Stimulated activated CD8-positive, alpha-beta memory T cell treated with anti-CD3 and anti-CD28 coated beads, Interleukin-15, amount 100 ng/mL, for 24 hours (primary cell): ENCODE measurements at regions not wholly inside any gene's neighbourhood (a gene's known extent, or its start where the extent isn't known, plus 50 kb on each side); places are given as distances from the start of the nearest gene placed in this dataset.

Experiments
- DNase-seq: peaks from one replicate; pipeline ENCODE4 v3.0.0-alpha.2; 2020; ENCODE audit warnings: low read depth

- no peak for DNase-seq
These were observed 50.8 kb upstream of the INCENP start for GRCh38 chr11:62073061-62073460.

GRCh38 chr11:62071408-62071807 is 52.4 kb upstream of the INCENP start:
- DNase-seq: no peak

- no peak for DNase-seq
These were observed 53.6 kb upstream of the INCENP start for GRCh38 chr11:62069986-62070919.

- DNase-seq: no peak
These were observed 54.4 kb upstream of the INCENP start for GRCh38 chr11:62069374-62069773.

- DNase-seq: no peak
These were observed 55.1 kb upstream of the INCENP start for GRCh38 chr11:62068730-62069129.

GRCh38 chr11:62067741-62068140 is 56.1 kb upstream of the INCENP start:
- DNase-seq: no peak

GRCh38 chr11:62064221-62064620 is 59.6 kb upstream of the INCENP start:
- DNase-seq: no peak

- no peak for DNase-seq
These were observed 61.5 kb upstream of the INCENP start for GRCh38 chr11:62062223-62062861.

- no peak for DNase-seq
These were observed 62.2 kb upstream of the INCENP start for GRCh38 chr11:62061356-62062222.

- DNase-seq: no peak
These were observed 66.7 kb upstream of the INCENP start for GRCh38 chr11:62057069-62057468.

- no peak for DNase-seq
These were observed 67.8 kb upstream of the INCENP start for GRCh38 chr11:62055970-62056369.

- no peak for DNase-seq
These were observed 69.2 kb upstream of the INCENP start for GRCh38 chr11:62054484-62055121.

GRCh38 chr11:62054081-62054480 is 69.7 kb upstream of the INCENP start:
- DNase-seq: no peak

- DNase-seq: no peak
These were observed 73.1 kb upstream of the INCENP start for GRCh38 chr11:62050716-62051115.

- DNase-seq: no peak
These were observed 75.7 kb upstream of the INCENP start for GRCh38 chr11:62048100-62048499.

GRCh38 chr11:62046568-62047100 is 77.2 kb upstream of the INCENP start:
- DNase-seq: no peak

GRCh38 chr11:62044639-62045121 is 77.2 kb upstream of the FTH1 start:
- DNase-seq: no peak

GRCh38 chr11:62035293-62035692 is 67.9 kb upstream of the FTH1 start:
- no peak for DNase-seq

GRCh38 chr11:62034036-62034338 is 66.6 kb upstream of the FTH1 start:
- DNase-seq: no peak

- DNase-seq: no peak
These were observed 66.0 kb upstream of the FTH1 start for GRCh38 chr11:62033191-62034035.
